Activated CD8-positive, alpha-beta memory T cell treated with anti-CD3 and anti-CD28 coated beads for 36 hours (primary cell): ENCODE measurements at regions not wholly inside any gene's neighbourhood (a gene's known extent, or its start where the extent isn't known, plus 50 kb on each side); places are given as distances from the start of the nearest gene placed in this dataset.
"Not testable (repeated sequence)": the region's sequence is repeated elsewhere in the genome, so short reads cannot be mapped to it uniquely, and the experiment has no call there.

Source experiments
- CTCF ChIA-PET: fragments of 350-600 bp; sonication (Branson Sonifier 250); formaldehyde crosslinking; loops from one replicate; lab custom pipeline; 2021; ENCODE audit warnings: antibody characterized with exemption; lab: Charles Lee
- POLR2A ChIA-PET: fragments of 350-600 bp; sonication (Branson Sonifier 250); formaldehyde crosslinking; loops from one replicate; lab custom pipeline; 2021; ENCODE audit warnings: antibody characterized with exemption; lab: Charles Lee

DNA sequence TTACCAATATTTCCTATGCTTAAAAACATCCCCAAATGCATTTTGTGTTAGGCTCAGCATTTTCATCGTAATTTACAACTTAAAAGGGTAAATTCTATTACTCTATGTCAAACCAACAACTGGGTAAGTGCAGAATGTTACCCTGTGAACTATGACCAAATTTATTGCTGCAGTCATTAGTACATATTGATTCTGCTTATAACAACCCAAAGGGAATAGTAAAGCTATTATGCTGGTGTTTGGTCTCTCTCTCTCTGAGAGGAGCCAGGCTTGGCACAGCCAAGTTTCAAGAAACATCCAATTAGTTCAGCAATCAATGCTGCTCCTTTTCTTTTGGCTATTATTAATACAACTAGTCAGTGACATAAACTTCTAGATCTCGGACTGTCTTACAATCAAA, 747.7 kb downstream of the CENPC start:
- CTCF ChIA-PET, result no interaction called here
- POLR2A ChIA-PET, result no interaction called here

DNA sequence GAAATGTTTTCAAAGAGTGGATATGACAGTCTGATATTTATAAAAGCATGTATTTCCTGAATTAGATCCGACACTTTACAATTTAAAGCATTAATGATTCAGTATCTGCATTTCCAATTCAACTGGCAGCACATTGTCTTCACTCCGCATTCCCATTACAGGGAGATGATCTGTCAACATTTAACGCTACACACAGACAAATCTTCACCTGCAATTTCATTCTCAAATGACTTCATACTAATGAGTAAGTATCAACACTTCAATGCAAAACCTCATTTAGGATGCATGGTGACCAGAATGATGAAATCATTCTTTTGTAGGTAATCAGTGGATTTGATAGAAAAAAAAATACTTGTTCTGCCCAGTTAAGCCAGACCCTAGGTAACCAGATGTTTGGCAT, 749.6 kb downstream of the CENPC start:
- CTCF ChIA-PET, result no interaction called here
- POLR2A ChIA-PET, result no interaction called here

DNA sequence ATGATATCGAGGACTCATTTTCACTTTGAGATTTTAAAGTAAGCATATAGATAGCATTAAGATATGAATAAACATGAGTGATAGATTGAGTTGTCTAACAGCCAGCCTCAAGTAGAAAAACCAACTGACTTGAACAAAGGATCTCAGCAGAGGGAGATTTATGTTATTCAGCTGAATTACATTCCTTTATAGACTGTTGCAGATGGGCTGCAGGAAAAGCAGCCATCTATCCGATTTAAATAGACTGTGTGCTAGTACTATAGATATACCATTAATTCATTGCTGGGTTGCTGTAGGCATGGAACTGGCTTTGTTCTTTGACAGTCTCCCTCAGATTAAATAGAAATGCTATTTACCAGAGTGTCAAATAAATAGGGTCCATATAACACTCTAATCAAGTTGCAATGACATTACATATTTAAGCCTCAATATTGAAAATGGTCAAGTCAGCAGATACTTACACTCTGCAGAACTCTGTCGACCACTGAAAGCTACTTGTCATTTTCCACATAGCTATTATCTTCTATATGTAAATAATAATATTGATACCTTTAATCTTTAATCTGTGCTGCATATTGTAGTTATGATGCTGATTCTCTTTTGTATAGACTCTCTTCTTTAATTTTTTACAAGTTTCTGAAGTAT, 750.8 kb downstream of the CENPC start:
- ChIA-PET POLR2A (no interaction called here), CTCF (no interaction called here)

DNA sequence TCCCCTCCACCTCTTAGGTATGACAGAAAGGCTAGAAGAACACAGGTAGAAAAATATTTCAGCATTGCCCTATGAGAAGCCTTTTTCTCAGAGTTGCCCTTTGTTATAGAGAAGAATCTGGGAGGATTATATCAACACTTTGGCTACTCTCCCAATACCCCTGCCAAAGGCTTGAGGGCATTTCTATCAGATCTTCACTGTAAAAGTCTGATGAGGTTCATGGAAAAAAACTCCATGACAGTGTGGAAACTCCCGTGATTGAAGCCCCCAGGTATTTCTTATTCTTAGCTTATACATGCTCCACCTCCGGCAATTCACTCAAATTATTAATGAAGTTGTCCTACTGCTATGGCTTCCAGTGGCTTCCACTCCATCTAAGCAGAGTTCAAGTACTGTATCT, 753.6 kb downstream of the CENPC start:
- ChIA-PET CTCF (no interaction called here), POLR2A (no interaction called here)

DNA sequence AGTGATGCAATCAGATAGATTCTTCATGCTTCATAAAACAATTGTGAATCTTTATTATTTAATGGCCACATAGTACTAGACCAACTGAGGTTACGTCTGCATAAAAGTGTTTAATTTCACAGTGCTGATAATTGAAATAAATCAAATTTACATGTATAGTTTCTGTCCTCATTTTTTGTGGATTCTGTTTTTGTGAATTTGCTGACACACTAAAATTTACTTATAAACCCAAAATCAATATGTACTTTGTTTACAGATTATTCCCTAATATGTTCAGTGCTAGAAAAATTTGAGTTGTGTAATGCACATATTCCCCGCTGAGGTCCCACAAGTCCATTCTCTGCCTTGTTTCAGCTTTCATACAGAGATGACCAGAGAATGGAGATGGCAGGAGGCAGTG, 759.8 kb downstream of the CENPC start:
- POLR2A ChIA-PET, result no interaction called here

DNA sequence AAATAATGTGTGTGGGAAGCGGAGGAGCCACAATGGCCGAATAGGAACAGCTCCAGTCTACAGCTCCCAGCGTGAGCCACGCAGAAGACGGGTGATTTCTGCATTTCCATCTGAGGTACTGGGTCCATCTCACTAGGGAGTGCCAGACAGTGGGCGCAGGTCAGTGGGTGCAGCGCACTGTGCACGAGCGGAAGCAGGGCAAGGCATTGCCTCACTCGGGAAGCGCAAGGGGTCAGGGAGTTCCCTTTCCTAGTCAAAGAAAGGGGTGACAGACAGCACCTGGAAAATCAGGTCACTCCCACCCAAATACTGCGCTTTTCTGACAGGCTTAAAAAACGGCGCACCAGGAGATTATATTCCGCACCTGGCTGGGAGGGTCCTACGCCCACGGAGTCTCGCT, 762.6 kb downstream of the CENPC start:
- POLR2A ChIA-PET, CTCF ChIA-PET: not testable (repeated sequence)

More for the DNA sequence above, 759.8 kb downstream of the CENPC start:
- CTCF ChIA-PET, result no interaction called here

DNA sequence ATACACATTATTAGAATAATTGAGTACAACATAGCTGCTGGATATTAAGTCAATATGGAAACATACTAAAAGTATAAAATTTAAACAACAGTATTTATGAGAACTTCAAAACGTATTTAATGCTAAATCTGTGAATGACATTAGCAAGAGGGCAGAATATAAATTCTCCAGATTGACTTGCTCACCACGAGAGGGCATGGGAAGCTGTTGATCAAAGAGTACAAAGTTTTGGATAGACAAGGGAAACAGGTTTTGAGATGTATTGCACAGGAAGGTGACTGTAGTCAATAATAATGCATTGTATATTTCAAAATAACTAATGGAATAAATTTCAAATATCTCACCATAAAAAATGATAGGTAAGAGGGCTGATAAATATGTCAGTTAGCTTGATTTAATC, 768.2 kb downstream of the CENPC start:
- POLR2A ChIA-PET, result no interaction called here
- CTCF ChIA-PET, result no interaction called here

DNA sequence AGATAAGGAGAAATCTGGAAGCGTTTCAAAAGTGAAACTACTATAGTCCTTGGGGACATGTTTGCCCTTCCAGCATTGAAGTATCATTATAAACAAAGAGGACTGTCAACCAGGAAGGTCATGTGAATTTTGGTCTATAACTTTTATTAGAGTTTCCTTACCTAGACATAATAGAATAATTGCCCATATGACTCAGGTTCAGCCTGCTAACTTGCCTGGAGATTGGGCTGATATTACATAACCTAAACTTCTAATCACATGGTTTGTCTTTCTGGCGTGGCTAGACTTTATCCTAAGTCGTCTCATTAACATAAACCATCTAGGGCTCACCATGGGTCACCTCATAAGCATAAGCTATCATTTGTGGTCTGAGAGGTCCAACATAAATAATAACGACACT, 775.9 kb downstream of the CENPC start:
- POLR2A ChIA-PET, result no interaction called here
- CTCF ChIA-PET, result no interaction called here

DNA sequence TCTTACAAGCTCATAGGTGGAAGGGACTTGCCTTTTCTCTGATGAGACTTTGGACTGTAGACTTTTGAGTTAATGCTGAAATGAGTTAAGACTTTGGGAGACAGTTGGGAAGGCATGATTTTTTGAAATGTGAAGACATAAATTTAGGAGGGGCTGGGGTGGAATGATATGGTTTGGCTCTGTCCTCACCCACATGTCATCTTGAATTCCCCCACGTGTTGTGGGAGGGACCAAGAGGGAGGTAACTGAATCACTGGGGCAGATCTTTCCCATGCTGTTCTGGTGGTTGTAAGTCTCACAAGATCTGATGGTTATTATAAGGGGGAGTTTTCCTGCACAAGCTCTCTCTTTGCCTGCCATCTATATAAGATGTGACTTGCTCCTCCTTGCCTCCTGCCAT, 777.9 kb downstream of the CENPC start:
- POLR2A ChIA-PET, result no interaction called here
- CTCF ChIA-PET, result no interaction called here

DNA sequence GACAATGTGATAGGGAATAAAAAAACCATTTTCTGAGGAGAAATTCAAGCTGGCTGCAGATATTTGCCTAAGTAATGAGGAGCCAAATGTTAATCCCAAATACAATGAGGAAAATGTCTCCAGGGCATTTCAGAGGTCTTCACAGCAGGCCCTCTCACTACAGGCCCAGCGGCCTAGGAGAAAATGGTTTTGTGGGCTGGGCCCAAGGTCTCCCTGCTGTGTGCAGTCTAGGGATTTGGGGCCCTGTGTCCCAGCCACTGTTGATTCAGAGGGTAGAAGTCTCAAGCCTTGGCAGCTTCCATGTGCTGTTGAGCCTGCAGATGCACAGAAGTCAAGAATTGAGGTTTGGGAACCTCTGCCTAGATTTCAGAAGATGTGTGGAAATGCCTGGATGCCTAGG, 778.7 kb downstream of the CENPC start:
- ChIA-PET CTCF (no interaction called here), POLR2A (no interaction called here)

DNA sequence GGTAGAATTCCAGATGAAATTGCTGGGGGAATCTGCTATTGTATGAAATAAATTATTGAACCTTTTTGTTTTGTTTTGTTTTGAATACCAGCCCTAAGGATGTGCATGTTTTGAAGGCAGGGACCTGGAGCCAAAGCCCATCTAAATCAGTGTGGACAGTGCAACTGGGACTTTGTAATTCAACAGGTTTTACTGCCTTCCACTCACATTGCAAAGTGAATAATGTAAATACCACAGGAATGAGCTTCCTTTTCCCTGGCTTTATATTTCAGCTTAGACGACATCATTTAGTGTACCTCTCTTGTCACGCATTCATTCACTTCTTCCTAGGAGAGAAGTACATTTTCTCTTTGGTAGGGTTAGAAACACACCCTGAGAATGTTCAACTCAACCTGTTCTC, 795.0 kb downstream of the CENPC start:
- ChIA-PET CTCF (no interaction called here), POLR2A (no interaction called here)

DNA sequence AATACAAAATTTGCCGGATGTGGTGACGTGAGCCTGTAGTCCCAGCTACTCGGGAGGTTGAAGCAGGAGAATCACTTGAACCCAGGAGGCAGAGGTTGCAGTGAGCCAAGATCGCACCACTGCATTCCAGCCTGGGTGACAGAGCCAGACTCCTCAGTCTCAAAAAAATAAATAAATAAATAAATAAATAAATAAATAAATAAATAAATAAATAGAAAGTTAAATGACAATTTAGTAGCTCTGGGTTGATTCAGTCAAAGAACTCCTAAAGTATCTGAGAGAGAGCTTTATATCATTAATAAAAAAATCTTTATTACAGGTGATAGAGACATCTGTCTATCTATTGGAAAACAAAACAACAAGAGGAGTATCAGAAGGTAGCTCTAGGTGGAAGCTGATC, 798.4 kb downstream of the CENPC start:
- CTCF ChIA-PET, POLR2A ChIA-PET: not testable (repeated sequence)

DNA sequence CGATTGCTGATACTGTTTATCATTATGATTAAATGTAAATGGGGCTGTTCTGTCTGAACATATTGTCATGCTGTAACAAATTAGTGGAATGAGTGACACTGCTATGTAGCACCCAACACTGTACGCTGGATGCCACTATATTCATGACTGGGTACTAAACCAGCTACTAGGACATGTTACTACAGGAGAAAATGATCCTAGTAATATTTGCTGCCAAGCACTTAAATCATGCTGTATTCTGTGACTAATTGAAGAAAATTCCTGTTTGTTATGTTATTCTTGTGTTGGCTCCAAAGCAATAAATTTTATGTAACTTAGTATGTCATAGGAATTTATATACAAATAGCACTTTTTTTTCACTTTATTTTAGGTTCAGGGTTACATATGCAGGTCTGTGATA, 804.2 kb downstream of the CENPC start:
- POLR2A ChIA-PET, result no interaction called here
- CTCF ChIA-PET, result no interaction called here

DNA sequence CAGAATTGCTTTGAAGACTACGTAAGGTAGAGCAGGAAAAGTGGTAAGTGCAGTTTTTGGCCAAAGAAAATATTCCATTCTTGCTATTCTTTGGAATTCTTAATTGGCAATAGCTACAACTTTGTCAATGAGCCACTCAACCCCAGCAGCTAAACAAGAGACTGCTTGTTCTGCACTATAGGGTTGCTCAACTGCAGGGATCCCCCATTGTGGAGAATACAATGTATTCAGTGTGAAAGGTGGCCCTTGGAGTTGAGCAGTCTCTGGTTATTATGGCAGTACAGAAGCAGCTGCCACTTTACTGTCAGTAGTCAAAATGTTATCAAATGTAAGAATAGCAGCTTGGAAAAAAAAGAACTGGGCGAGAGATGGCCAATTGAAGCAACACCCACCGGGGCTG, 808.7 kb downstream of the CENPC start:
- ChIA-PET CTCF (no interaction called here), POLR2A (no interaction called here)

DNA sequence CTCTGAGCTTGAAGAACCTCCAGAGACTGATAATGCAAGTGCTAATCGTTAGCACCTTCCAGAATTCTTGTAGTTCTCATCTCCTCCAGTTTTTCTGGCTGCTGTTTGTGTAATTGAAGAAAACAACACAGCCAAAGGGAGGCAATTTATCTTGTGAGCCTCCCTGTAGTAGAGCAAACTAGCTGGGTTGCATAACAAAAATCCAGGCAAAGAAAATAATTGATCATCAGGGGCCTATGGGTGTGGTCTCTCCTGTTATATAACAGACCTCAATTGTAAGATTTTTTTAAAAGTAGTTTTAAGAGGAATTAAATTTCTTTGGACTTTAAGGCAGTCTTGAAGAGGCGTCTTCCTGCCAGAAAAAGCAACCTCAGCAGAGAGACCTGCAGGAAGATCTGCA, 817.0 kb downstream of the CENPC start:
- ChIA-PET POLR2A (no interaction called here), CTCF (no interaction called here)

DNA sequence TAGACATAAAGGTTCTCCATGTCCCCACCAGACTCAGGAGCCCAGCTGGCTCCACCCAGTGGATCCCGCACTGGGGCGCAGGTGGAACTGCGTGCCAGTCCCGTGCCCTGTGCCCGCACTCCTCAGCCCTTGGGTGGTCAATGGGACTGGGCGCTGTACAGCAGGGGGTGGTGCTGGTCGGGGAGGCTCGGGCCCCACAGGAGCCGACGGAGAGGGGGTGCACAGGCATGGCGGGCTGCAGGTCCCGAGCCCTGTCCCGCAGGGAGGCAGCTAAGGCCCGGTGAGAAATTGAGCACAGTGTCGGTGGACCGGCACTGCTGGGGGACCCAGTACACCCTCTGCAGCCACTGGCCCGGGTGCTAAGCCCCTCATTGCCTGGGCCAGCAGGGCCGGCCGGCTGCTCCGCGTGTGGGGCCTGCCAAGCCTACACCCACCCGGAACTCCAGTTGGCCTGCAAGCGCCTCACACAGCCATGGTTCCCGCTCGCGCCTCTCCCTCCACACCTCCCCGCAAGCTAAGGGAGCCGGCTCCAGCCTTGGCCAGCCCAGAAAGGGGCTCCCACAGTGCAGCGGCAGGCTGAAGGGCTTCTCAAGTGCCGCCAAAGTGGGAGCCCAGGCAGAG, 832.9 kb downstream of the CENPC start:
- CTCF ChIA-PET, POLR2A ChIA-PET: not testable (repeated sequence)

DNA sequence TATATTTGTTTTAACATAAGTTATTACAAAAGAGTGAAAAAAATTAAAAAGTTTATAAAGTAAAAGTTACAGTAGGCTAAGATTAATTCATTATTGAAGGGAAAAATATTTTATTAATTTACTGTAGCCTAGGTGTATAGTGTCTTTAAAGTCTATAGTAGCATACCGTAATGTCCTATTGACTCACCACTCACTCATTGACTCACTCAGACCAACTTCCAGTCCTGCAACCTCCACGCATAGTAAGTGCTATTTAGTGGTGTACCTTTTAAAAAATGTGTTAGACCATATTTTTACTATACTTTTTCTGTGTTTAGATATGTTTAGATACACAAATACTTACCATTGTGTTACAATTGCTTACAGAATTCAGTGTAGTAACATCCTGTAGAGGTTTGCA, 841.1 kb downstream of the CENPC start:
- CTCF ChIA-PET, result no interaction called here
- POLR2A ChIA-PET, result no interaction called here

DNA sequence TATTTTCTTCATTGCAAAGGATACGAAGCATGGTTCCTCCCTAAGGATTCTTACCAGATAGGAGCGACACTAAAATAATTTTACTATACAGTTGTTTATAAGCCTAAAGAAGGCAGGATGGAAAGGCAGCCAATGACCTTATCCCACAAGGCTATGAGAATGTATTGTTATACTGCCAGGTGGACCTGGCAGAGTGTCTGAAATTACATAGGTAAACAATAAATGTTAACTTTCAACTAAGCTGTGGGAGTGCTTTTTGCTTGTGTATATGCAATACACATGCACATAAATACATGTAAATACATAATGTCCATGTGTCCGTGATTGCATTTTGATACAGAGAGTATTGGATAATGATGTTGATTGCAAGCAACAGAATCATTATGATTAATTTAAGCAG, 850.6 kb downstream of the CENPC start:
- CTCF ChIA-PET, result no interaction called here
- POLR2A ChIA-PET, result no interaction called here

DNA sequence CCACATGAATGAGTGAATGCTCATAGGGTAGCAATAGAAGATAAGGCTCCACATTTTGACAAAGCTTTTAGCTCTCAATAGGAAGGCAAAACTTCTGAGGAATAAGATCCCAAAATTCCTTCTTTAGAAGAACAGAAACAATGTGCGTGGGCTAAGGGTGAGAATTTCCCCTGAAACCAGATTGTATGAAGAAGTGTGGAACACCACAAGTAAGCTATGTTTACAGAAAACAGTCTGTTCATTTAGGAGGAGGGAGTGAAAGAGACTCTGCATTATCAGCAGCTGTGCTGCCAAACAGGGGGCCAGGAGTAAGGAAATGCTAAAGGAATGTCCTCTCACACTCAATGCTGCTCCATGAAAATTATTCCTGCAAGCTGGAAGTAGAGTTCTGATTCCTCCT, 851.6 kb downstream of the CENPC start:
- ChIA-PET POLR2A (no interaction called here), CTCF (no interaction called here)

DNA sequence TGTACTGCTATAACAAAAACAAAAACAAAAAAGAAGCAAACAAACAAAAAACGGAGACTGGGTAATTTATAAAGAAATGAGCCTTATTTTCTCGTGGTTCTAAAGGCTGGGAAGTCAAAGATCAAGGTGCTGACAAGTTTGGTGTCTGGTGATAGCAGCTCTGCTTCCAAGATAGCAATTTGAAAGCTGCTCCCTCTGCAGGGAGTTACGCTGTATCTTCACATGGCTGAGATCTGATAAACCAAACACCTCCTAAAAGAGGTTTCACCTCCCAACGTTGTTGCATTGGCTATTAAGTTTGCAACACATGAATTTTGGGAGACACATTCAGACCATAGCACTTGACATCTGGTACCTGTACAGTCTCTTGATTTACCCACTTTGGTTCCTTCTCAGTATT, 854.2 kb downstream of the CENPC start:
- ChIA-PET CTCF (no interaction called here), POLR2A (no interaction called here)

DNA sequence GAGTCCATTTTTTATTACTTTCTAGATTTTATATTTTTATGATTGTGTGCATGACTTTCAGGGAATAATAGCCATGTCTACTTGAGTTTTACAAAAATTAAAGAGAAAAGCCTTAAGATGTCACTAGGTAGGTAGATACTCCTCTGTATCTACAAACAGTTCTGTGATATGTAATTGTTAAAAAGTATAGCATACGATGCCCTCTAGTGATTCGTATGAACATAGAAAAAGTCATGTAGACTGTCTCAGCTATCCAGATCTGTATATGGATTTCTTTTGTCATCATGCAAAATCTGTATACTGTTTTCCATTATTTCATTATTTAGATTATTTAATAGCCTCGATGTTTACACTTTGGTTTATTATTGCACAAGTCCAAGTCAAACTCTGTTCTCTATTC, 856.6 kb downstream of the CENPC start:
- POLR2A ChIA-PET, result no interaction called here
- CTCF ChIA-PET, result no interaction called here

DNA sequence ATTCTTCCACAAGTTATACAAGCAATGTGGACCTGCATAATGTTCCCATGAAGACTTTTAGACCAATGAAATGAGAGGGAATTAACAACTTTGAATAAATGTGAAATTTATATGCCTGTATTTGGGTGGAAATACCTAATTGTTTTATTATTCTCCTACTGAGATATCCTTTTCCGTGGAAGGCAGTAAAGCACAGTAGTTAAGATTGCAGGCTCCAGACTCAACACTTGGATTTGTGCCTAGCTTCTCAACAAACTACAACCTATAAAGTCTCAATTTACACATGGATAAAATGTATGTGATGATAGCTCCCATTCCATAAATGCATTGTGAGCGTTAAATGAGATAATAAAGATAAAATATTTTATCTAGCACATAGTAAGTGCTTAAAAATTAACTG, 857.8 kb downstream of the CENPC start:
- POLR2A ChIA-PET, result no interaction called here
- CTCF ChIA-PET, result no interaction called here
